Fibroblast of skin of scalp (primary cell): ENCODE measurements at regions not wholly inside any gene's neighbourhood (a gene's known extent, or its start where the extent isn't known, plus 50 kb on each side); places are given as distances from the start of the nearest gene placed in this dataset.
"Not testable (repeated sequence)": the region's sequence is repeated elsewhere in the genome, so short reads cannot be mapped to it uniquely, and the experiment has no call there.

Experiments
- DNase-seq: peaks from one replicate; pipeline ENCODE4 v3.0.0-alpha.2; 2013

DNA sequence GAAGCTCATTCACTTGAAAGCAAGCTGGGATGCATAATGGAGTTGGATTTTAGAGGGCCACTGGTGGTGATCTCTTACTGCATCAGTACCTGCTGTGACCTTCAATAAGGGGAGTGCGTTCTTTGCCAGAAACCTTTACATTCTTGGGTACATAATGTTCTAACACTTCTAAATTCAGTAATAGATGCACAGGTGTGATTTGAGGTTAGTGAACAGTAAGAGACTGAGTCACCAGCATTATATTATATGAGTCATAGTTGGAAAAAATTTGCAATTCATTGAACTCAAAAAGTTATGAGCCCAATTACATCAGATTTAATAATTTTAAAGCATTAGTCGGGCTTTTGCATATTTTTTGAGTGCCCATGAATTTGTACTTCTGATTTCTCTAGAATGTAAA is 803.3 kb downstream of the ADCYAP1 start:
- DNase-seq = no peak

DNA sequence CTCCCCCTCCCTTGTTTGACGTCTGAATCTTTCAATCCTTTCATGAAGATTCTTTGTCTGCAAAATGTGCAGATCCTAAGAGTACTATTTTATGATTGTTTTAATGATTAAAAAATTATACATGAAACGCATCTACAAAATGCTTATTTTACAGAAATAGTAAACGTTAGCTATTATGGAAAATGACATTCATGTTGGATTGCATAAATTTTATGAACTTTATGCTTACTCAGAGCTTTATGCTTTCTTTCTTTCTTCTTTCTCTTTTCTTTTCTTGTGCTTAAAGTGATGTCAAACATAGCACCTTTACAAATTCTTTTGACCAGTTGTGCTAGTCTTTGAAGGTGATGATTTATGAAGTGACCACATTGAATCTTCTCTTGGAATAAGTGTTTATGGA is 805.4 kb downstream of the ADCYAP1 start:
- no peak for DNase-seq

DNA sequence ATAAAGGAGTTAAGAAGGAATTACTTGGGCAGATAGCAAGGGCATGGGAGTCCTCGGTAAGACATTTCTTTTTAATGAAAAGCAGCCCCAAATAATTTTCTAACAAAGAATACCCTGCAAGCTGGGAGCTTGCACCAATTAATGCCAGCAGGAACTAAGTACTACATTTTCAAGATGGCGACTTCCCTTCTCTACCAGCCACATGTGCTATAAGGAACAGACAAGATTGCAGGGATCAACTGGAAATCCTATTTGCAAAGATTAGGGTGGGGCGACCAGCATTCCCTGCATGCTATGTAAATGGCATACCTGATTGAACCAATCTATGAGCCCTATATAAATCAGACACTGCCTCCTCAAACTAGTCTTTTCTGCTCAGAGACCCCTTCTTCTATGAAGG is 827.5 kb downstream of the ADCYAP1 start:
- no peak for DNase-seq

DNA sequence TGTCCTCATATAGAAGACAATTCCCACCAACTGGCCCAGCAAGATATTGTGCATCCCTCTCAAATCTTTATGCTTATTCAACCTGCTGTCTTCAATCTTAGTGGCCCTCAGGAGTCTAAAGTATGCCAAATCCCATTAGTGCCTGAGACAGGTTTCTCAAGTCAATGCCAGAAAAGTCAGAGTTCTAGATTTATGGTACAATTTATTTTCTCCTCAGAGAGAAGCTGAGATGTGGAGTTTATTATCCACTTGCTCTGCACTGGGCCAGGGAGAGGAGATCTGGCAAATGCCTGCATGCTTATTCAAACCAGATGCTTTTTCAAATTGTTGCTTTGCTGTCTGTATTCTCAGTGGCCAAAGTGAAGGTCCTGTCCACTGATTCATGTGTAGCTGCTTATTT is 825.2 kb downstream of the METTL4 start:
- DNase-seq = no peak

DNA sequence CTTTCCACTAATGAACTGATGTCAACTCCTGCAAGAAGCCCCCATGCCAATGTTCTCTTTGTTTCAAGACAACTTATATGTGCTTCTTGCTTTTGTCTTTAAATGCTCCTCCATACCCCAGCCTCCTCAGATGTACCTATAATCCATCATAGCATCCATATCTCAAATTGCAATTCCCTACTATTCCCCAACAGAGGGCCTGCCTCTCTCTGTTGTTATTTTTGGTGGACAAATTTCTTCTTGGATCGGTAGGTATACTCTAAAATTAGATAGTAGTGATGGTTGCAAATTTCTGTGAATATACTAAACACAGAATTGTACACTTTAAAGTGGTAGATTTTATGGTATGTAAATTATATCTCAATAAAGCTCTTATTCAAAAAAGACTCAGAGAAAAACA is 820.1 kb downstream of the METTL4 start:
- DNase-seq = no peak

DNA sequence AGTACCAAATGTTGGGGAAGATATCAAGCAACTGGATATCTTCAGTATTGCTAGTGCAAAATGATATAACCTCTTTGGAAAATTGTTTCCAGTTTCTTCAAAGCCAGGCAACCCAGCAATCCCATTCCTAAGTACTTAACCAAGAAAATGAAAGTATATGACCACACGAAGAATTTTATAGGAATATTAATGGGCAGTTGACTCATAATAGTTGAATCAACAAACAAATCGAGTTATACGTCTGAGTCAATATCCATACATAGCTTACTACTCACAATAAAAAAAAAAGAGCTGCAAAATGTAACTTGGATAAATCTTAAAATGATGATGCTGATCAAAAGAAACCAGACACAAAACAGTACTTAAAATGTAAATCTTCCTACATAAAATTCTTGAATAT is 810.4 kb downstream of the METTL4 start:
- peak; percentile 42 for DNase-seq

DNA sequence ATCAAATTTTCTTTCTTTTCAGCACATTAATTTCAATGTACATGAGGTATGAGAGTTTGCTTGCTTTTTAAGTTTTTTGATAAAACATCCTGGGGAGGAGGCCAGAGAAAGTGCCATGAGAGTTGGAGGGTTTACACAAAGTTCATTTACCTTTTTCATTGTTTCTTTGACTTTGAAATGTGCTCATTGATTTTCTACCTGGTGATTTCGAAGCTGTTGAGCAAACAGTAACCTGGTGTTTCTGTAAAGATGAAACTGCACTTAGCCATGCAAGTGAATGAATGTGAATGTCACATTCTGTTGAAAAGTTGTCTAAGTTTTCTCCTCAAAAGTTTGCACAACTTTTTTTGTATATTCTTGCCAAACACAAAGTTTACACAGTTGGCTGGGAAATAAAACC is 797.0 kb downstream of the METTL4 start:
- DNase-seq = no peak

DNA sequence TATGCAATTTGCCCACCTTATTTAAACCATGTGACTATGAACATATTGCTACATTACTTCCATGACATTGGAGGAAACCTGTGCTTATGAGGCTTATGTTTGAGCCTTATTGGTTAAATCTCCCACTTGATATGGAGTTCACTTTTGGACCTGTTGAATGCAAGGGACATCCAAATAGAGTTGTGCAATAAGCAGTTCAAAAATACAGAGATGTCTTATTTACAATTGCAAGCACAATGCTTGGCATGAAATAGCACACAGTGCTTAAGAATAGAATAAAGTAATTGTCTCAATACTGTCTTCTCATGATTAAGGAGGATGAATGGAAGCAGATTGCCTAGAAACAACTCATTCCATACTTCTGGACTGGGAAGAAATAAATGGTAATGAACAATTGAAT is 793.5 kb downstream of the METTL4 start:
- DNase-seq = no peak

DNA sequence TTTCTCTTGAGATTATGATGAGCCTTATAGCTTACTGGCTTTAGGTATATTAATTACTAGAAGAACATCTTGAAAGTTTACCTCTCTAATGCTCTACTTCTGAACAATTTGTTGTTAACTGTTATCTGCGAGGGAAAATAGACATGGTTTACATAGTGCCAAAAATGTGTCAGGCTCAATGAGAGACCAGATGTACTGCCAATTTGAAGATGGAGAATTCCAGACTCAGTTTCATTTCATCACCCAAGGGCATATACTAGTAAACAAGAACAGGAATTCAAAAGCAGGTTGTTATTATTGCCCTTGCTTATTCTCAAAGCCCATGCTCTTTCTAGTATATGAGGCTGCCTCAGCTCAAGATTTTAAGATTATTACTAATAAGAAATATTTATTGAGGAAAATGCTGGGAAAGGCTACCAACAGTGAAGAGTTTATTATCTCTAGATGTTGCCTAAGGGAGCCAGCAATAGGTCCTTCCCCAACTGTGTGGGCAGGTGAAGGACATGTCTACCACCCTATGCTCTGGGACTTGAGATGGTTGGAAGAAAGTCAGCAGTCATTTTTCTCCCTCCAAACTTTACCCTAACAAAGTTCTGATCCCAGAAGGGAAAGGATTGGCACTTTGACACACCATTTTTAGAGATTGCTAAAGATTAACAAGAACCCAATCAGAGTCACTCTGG is 792.7 kb downstream of the METTL4 start:
- no peak for DNase-seq

DNA sequence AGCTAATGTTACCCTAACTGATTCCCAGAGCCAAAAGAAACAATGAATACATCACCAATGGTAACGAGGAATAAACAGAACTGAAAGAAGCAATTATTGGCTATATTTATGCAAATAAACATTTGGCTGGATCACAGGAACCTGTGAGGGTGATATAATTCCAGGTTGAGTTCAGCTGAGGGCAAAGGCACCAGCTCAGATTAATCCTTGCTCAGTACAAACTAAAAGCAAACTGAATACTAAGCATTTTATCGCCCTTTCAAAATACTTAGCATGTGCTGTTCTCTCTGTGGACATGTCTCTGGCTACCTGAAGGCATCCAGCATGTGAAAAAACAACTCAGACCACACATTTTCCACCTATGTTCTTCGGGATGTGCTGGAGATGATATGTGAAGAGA is 791.7 kb downstream of the METTL4 start:
- DNase-seq = no peak

DNA sequence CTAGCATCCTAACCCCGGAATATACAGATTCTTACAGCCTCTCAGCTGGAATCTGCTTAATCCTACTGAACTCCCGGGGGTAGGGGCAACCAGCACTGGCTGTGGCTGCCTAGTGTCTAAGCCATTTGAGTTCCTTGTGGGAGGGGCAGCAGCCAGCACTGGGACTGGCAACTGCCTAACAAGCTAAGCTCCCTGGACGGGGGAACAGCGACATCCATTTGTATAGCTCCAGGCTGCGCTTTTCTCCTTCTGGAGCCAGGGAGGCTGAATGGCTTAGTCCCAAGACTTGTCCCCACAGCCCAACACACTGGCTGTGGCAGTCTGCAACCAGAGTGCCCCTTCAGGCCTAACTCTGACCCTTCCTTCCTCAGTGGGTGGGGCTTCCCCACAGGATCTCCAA is 787.2 kb downstream of the METTL4 start:
- DNase-seq = no peak

DNA sequence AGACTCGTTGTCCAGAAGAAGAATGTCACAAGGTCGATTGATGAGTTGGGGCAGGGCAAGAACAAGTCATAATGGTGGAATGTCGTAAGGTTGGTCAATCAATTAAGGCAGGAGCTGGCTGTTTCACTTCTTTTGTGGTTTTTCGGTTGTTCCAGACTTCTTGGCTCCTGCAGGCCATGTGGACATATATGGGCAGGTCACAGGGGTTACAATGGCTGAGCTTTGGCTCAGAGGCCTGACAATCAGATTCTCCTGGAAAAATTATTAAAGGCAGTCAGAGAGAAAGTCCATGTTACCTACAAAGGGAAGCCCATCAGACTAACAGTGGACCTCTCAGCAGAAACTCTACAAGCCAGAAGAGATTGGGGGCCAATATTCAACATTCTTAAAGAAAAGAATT is 785.3 kb downstream of the METTL4 start:
- not testable (repeated sequence) for DNase-seq

DNA sequence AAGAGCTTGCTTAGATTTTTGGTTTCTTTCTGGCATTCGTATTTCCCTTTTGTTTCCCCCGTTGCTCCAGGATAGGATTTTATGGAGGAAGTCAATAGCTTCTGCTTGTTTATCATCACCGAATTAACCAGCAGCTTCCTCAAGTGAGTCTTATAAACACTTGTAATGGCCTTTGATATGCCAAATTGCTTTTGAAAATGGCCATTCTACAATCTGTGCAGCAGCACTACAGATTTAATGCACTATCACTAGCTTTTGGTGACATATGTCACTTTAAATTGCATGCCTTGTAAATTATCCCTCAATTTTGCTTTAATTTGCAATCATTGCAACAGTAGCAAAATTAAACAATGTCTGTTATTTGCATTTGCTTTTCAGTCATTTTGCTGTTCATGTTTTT is 774.7 kb downstream of the METTL4 start:
- no peak for DNase-seq

DNA sequence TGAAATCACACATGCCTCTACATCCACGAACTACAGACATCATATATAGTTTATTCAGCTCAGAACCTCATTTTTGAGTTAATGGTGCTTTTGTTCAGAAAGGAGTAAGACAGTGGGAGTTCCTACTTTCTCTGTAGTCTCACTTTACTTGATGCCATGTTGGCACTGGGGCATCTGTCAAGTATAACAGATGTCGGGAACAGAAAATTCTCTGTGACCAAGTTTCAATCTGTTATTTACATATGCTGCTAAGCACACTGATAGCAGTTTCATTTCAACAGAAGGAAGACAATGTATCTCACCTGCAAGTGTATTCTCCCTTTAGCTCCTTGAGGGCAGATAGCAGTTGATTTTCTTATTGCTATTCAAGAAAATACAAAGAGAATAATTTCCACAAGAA is 774.1 kb downstream of the METTL4 start:
- DNase-seq = no peak

DNA sequence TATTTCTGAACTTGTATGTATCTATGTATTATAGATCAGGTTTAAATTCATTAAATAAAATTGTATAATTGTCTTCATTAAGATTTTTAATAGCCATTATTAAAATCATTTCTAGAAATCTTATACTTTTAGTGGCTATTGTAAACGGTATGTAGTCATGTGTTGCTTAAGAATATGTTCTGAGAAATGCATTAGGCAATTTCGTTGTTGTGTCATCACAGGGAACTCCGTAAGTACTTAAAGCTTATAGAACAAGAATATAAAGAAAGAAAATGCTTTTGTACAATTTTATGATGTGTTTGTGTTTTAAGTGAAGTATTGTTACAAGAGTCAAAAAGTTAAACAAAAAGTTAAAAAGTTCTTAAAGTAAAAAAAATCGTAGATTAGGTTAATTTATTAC is 765.8 kb downstream of the METTL4 start:
- DNase-seq = no peak

DNA sequence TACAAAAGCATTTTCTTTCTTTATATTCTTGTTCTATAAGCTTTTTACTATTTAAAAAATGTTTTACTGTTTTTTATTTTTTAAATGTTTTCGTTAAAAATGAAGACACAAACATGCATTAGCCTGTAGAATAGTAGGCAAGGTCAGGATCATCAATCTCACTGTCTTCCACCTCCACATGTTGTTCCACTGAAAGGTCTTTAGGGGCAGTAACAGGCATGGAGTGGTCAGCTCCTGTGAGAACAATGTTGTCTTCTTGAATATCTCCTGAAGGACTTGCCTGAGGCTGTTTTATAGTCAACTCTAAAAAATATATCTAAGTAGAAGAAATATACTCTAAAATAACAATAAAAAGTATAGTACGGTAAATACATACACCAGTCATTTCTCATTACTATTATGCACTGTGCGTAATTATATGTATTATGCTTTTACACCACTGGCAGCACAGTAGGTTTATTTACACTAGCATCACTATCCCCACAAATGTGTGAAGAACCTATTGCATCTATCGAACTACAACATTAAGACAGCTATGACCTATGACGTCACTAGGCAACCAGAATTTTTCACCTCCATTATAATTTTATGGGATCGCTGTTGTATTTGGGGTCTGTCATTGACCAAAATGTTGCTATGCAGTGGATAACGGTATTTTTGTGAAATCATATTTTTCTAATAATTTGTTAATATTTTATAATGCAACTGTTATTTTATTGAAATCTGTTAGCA is 764.3 kb downstream of the METTL4 start:
- DNase-seq = no peak

DNA sequence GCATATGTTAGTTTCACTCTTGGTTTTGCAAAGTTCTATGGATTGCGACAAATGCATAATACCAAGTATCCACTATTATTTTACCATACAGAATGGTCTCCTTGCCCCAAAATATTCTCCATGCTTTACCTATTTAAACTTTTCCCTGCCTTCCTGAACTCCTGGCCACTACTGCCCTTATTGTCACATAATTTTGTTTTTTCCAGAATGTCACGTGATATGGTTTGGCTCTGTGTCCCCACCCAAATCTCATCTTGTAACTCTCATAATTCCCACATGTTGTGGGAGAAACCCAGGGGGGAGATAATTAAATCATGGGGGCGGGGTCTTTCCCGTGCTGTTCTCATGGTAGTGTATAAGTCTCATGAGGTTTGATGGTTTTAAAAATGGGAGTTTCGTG is 760.0 kb downstream of the METTL4 start:
- DNase-seq = no peak

DNA sequence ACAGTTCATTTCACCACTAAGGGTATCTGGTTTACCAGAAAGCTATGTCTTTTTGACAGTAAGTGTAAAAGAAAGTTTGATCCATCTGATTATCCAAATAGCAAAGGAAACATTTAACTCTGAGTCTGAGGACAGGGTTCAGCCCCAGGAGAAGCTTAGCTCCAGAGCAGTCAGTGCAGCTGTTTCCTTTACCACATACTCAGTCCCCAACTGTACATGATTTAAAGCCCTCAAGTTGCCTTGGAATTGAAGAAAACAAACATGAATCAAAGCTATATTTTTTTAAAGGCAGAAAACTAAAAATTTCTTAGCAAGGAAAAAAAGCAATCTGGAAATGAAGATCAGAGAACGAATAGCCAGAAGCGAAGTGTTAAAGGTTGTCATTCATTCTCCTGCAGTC is 746.0 kb downstream of the METTL4 start:
- no peak for DNase-seq

DNA sequence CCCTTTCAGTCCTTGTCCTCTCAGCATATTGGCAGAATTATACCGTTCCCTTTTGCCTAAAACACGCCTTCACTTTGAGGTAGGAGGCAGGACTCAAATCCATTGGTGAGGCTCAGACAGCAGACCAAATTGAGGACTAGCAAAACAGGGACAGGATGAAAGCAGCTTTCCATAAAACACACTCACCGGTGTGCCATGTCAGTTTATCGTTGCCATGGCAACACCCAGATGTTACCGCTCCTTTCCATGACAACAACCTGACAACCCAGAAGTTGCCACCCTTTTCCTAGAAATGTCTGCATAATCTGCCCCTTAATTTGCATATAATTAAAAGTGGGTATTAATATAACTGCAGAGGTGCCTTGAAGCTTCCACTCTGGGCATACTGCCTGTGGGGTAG is 730.4 kb downstream of the METTL4 start:
- DNase-seq = no peak

DNA sequence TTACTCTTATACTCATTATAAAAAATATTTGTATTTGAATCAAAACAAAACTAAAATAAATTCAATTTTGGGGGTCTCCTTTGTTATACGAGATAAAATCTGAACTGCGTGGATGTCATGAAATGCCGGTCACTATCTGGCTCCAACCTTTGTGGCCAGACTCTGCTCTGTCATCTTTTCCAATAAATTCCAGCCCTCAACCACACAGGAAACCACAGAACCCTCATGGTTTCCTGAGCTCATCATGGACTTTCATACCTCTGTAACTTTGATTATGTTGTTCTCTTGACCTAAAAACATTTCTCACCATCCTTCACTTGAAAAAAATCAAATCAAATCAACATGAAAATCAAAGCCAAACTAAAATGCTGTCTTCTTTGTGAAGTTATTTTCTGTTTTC is 724.7 kb downstream of the METTL4 start:
- DNase-seq = peak; percentile 43

DNA sequence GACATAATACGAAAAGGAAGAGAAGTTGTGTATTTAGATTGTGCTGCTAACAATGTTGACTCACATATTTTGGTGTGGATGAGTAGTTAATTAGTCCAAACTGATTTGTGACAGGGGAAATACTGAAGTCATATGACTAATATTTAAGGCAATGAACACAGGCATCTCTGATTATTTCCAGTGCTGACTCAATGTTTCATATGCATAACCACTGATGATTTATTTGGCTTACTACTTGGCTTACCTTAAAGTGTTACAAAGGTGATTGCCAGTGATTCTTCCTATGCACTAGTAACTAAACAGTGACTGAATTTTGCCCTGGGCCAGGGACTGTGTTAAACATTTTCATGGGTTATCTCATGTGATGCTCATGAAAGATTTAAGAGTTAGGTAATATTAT is 722.6 kb downstream of the METTL4 start:
- no peak for DNase-seq

DNA sequence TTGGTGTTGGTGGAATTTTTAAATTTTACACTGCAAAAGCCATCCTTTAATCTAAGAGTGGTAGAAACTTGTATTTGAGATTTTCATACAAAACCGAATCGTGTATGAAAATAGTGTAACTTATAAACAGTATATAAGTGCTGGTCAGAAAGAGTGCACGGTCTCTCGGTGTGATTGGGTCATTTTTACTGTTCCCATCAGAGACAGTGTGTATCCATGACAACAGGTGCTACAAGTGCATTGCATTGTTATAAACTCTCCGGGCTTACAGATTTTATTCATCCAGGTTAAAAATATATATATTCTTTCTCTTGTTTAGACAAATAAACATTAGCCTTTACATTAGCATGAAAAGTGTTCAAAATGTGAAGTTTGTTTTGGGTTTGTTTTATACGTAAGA is 721.9 kb downstream of the METTL4 start:
- no peak for DNase-seq

DNA sequence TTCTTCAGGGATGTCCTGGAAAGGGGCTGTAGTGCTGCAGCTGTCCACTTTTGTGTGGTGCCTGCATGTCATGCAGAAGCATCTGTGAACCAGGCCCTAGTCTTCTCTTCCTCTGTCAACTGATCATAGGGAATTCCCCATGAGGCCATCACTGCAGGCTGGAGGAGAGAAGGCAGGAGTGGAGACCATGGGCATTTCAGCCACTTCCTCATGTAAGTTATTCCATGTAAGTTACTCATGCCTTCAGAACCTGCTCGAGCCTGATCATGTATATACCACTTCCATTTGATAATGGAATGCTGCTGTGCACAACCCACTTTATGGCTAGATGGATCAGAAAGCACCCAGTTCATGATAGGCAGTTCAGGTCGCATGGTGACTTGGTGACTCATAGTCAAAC is 714.0 kb downstream of the METTL4 start:
- DNase-seq = not testable (repeated sequence)

DNA sequence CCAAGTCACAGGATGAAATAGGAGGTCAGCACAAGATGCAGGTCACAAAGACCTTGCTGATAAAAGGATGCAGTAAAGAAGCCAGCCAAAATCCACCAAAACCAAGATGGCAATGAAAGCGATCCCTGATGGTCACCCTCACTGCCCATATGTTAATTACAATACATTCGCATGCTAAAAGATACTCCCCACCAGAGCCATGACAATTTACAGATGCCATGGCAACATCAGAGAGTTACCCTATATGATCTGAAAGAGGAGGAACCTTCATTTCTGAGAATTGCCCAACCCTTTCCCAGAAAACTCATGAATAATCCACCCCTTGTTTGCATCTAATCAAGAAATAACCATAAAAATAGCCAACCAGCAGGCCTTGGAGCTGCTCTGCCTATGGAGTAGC is 709.8 kb downstream of the METTL4 start:
- DNase-seq = no peak

DNA sequence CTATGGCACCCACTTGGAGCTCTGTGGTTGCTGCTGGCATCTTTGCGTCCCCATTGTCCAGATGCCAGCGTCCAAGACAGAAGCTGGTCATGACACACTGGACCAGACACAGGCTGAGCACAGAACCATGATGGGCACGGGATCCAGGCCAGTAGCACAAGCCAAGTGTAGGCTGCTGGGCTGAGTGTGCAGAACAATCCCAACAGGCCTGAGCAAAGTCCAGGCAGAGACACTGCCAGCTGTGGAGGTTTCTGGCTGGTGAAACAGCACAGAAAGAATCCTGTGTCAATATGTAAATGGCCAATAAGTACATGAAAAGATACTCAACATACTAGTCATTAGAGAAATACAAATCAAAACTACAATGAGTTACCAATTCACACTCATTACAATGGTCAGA is 705.4 kb downstream of the METTL4 start:
- no peak for DNase-seq
